ENCODE measurements at regions not wholly inside any gene's neighbourhood (a gene's known extent, or its start where the extent isn't known, plus 50 kb on each side); places are given as distances from the start of the nearest gene placed in this dataset.

- TF ChIP-seq, protein P1, sequence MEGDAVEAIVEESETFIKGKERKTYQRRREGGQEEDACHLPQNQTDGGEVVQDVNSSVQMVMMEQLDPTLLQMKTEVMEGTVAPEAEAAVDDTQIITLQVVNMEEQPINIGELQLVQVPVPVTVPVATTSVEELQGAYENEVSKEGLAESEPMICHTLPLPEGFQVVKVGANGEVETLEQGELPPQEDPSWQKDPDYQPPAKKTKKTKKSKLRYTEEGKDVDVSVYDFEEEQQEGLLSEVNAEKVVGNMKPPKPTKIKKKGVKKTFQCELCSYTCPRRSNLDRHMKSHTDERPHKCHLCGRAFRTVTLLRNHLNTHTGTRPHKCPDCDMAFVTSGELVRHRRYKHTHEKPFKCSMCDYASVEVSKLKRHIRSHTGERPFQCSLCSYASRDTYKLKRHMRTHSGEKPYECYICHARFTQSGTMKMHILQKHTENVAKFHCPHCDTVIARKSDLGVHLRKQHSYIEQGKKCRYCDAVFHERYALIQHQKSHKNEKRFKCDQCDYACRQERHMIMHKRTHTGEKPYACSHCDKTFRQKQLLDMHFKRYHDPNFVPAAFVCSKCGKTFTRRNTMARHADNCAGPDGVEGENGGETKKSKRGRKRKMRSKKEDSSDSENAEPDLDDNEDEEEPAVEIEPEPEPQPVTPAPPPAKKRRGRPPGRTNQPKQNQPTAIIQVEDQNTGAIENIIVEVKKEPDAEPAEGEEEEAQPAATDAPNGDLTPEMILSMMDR (IDR thresholded peaks at IDR 0.05): no peak
- TF ChIP-seq POLR2A (IDR thresholded peaks at IDR 0.05): no peak
- no peak for TF ChIP-seq EP300 (IDR thresholded peaks at IDR 0.05)
- no peak for TF ChIP-seq POLR2AphosphoS5 (IDR thresholded peaks at IDR 0.05)
These were observed 1251.9 kb downstream of the PCDH17 start for GRCh38 chr13:58883405-58883804.

Data from gastroesophageal sphincter (tissue), 3 donors.